ENCODE measurements at regions not wholly inside any gene's neighbourhood (a gene's known extent, or its start where the extent isn't known, plus 50 kb on each side); places are given as distances from the start of the nearest gene placed in this dataset.

- Histone ChIP-seq H3K4me3 (ENCODE audit: low read length) (no peak overlapping the region), H3K9me3 (ENCODE audit: control insufficient read depth, insufficient read depth, low read length) (peaks cover 54% of the 10 kb centered on the region), H3K27me3 (ENCODE audit: control insufficient read depth, insufficient read depth, low read length) (no peaks in the 10 kb centered on the region), H3K36me3 (ENCODE audit: control insufficient read depth, insufficient read depth, low read length) (no peaks in the 10 kb centered on the region), H3K4me1 (ENCODE audit: control insufficient read depth, insufficient read depth, low read length) (no peaks in the 10 kb centered on the region), H3K27ac (ENCODE audit: low read length) (no peak overlapping the region)
- no peak for TF ChIP-seq CTCF (IDR thresholded peaks at IDR 0.05)
- H3K27ac Mint-ChIP-seq: no peak overlapping the region
- no peak overlapping the region for H3K4me3 Mint-ChIP-seq
- DNase-seq (no peak), ATAC-seq (no peak)
- no peaks in the 10 kb centered on the region for H3K4me1 Mint-ChIP-seq
- intact Hi-C loops (cut with micrococcal nuclease): no loop called here
- 40% methylated on average over 3 of the region's 3 CpGs for WGBS (ENCODE audit: insufficient coverage)
- peaks cover 5% of the 10 kb centered on the region for H3K36me3 Mint-ChIP-seq
- no peaks in the 10 kb centered on the region for H3K27me3 Mint-ChIP-seq (ENCODE audit: low read depth in 2 of 2)
- H3K9me3 Mint-ChIP-seq: peaks cover 11 to 34% of the 10 kb centered on the region in 2 donors
Measured at GRCh38 chr16:35572186-35572585, 2112.8 kb downstream of the TP53TG3F start.

- peaks cover 7 to 31% of the 10 kb centered on the region in 2 donors for H3K9me3 Mint-ChIP-seq
- Histone ChIP-seq H3K4me1 (ENCODE audit: control insufficient read depth, insufficient read depth, low read length) (no peaks in the 10 kb centered on the region), H3K27me3 (ENCODE audit: control insufficient read depth, insufficient read depth, low read length) (no peaks in the 10 kb centered on the region), H3K27ac (ENCODE audit: low read length) (no peak overlapping the region), H3K4me3 (ENCODE audit: low read length) (no peak overlapping the region), H3K36me3 (ENCODE audit: control insufficient read depth, insufficient read depth, low read length) (no peaks in the 10 kb centered on the region), H3K9me3 (ENCODE audit: control insufficient read depth, insufficient read depth, low read length) (peaks cover 64% of the 10 kb centered on the region)
- no peak for DNase-seq
- no peaks in the 10 kb centered on the region for H3K4me1 Mint-ChIP-seq
- WGBS (ENCODE audit: insufficient coverage): 79% methylated on average over 12 of the region's 12 CpGs
- intact Hi-C loops (cut with micrococcal nuclease): no loop called here
- H3K27ac Mint-ChIP-seq: no peak overlapping the region
- no peak for ATAC-seq
- no peaks in the 10 kb centered on the region for H3K27me3 Mint-ChIP-seq (ENCODE audit: low read depth in 2 of 2)
- peaks cover 8% of the 10 kb centered on the region for H3K36me3 Mint-ChIP-seq
- no peak for TF ChIP-seq CTCF (IDR thresholded peaks at IDR 0.05)
- H3K4me3 Mint-ChIP-seq: no peak overlapping the region
Measured at GRCh38 chr16:35573407-35573806, 2114.0 kb downstream of the TP53TG3F start.

- Histone ChIP-seq H3K27me3 (ENCODE audit: control insufficient read depth, insufficient read depth, low read length) (no peaks in the 10 kb centered on the region), H3K4me3 (ENCODE audit: low read length) (no peak overlapping the region), H3K4me1 (ENCODE audit: control insufficient read depth, insufficient read depth, low read length) (no peaks in the 10 kb centered on the region), H3K36me3 (ENCODE audit: control insufficient read depth, insufficient read depth, low read length) (no peaks in the 10 kb centered on the region), H3K27ac (ENCODE audit: low read length) (no peak overlapping the region), H3K9me3 (ENCODE audit: control insufficient read depth, insufficient read depth, low read length) (peaks cover 68% of the 10 kb centered on the region)
- Mint-ChIP-seq H3K4me3 (no peak overlapping the region), H3K4me1 (no peaks in the 10 kb centered on the region), H3K27me3 (ENCODE audit: low read depth in 2 of 2) (no peaks in the 10 kb centered on the region), H3K27ac (no peak overlapping the region), H3K9me3 (peaks cover 7 to 35% of the 10 kb centered on the region in 2 donors), H3K36me3 (peaks cover 8% of the 10 kb centered on the region)
- WGBS (ENCODE audit: insufficient coverage): 62% methylated on average over 29 of the region's 29 CpGs
- TF ChIP-seq CTCF (IDR thresholded peaks at IDR 0.05): no peak
- ATAC-seq (no peak), DNase-seq (no peak)
- intact Hi-C loops (cut with micrococcal nuclease): no loop called here
Measured at GRCh38 chr16:35574011-35574410, 2114.6 kb downstream of the TP53TG3F start.

Data from natural killer cell (primary cell).